Fibroblast of lung (primary cell): ENCODE measurements at regions not wholly inside any gene's neighbourhood (a gene's known extent, or its start where the extent isn't known, plus 50 kb on each side); places are given as distances from the start of the nearest gene placed in this dataset.

Source experiments
- DNase-seq, 2 donors: peaks; one replicate each; pipeline versions ENCODE4 v3.0.0 to v3.0.0-alpha.2; 2010; ENCODE audit warnings: low read depth in 2 of 2
- H2AFZ ChIP-seq: 2 replicates; pipeline ENCODE4 v1.5.1; 2012; ENCODE audit warnings: low read length, control low read depth, inconsistent platforms
- H3K27ac ChIP-seq: 2 replicates; pipeline ENCODE4 v1.5.1; 2011; ENCODE audit warnings: low read length, control low read depth; ENCODE audit not compliant: insufficient read depth
- H3K27me3 ChIP-seq: 2 replicates; pipeline ENCODE4 v1.5.1; 2011; ENCODE audit warnings: mild to moderate bottlenecking, low read length; ENCODE audit not compliant: control insufficient read depth, insufficient read depth
- H3K36me3 ChIP-seq: 2 replicates; pipeline ENCODE4 v1.5.1; 2011; ENCODE audit warnings: low read length; ENCODE audit not compliant: control insufficient read depth, insufficient read depth
- H3K4me1 ChIP-seq: 2 replicates; pipeline ENCODE4 v1.5.1; 2011; ENCODE audit warnings: low read length; ENCODE audit not compliant: control insufficient read depth, insufficient read depth; ENCODE audit errors: extremely low read depth
- H3K4me2 ChIP-seq: 2 replicates; pipeline ENCODE4 v1.5.1; 2011; ENCODE audit warnings: low read length, control low read depth; ENCODE audit not compliant: insufficient read depth; ENCODE audit errors: extremely low read depth
- H3K4me3 ChIP-seq, 4 experiments: fragments of 200-600 bp in 1 of 4; sonication (generic) in 1 of 4; replicated peaks in 1 of 4; 2 replicates each; pipeline ENCODE4 v1.5.1; 2011 to 2016; ENCODE audit warnings: low read length in 4 of 4, low read depth in 3 of 4, mild to moderate bottlenecking in 3 of 4, control low read depth in 2 of 4, inconsistent platforms in 1 of 4, mixed read lengths in 1 of 4; ENCODE audit not compliant: insufficient read depth in 1 of 4; ENCODE audit errors: control extremely low read depth in 1 of 4
- H3K79me2 ChIP-seq: 2 replicates; pipeline ENCODE4 v1.5.1; 2012; ENCODE audit warnings: mild to moderate bottlenecking, low read length, inconsistent platforms; ENCODE audit not compliant: control insufficient read depth, insufficient read depth
- H3K9ac ChIP-seq: 2 replicates; pipeline ENCODE4 v1.5.1; 2011; ENCODE audit warnings: mild to moderate bottlenecking, low read length, control low read depth; ENCODE audit not compliant: insufficient read depth
- H3K9me3 ChIP-seq: 2 replicates; pipeline ENCODE4 v1.5.1; 2012; ENCODE audit warnings: low read depth, low read length; ENCODE audit not compliant: control insufficient read depth, insufficient read depth
- H4K20me1 ChIP-seq: 2 replicates; pipeline ENCODE4 v1.5.1; 2011; ENCODE audit warnings: low read length; ENCODE audit not compliant: control insufficient read depth, insufficient read depth; ENCODE audit errors: extremely low read depth
- CTCF ChIP-seq, 2 donors: IDR thresholded peaks in 1 of 2; conservative IDR thresholded peaks in 1 of 2; 1 replicate in 1 of 2; 2 replicates in 1 of 2; pipeline ENCODE4 v1.5.1; 2011 to 2012; ENCODE audit warnings: low read length in 2 of 2, control low read depth in 1 of 2, inconsistent platforms in 1 of 2, low read depth in 1 of 2, mild to moderate bottlenecking in 1 of 2
- EZH2 ChIP-seq: IDR thresholded peaks from 2 replicates; pipeline ENCODE4 v1.5.1; 2012; ENCODE audit warnings: low read length, control low read depth, mild to moderate bottlenecking; ENCODE audit errors: missing control alignments

GRCh38 chr4:174066611-174067205 lies 216.8 kb downstream of the FBXO8 start:
- Histone ChIP-seq H3K79me2 (no peaks in the 10 kb centered on the region), H3K9ac (no peak overlapping the region), H3K27me3 (no peaks in the 10 kb centered on the region), H3K27ac (no peak overlapping the region), H4K20me1 (no peaks in the 10 kb centered on the region), H3K4me3 (no peak overlapping the region), H2AFZ (no peak overlapping the region), H3K9me3 (no peaks in the 10 kb centered on the region), H3K4me2 (no peak overlapping the region), H3K4me1 (no peaks in the 10 kb centered on the region), H3K36me3 (no peaks in the 10 kb centered on the region)
- TF ChIP-seq CTCF (conservative IDR thresholded peaks at IDR 0.05 in 1 of 2, IDR thresholded peaks at IDR 0.05 in 1 of 2; ENCODE audit: low read depth in 1 of 2, low read length in 2 of 2) (no peak), EZH2 (no peak)
- no peak for DNase-seq

- TF ChIP-seq CTCF (conservative IDR thresholded peaks at IDR 0.05 in 1 of 2, IDR thresholded peaks at IDR 0.05 in 1 of 2; ENCODE audit: low read depth in 1 of 2, low read length in 2 of 2) (no peak), EZH2 (no peak)
- Histone ChIP-seq H3K4me3 (no peak overlapping the region), H3K27me3 (no peaks in the 10 kb centered on the region), H3K36me3 (no peaks in the 10 kb centered on the region), H3K4me1 (no peaks in the 10 kb centered on the region), H3K9ac (no peak overlapping the region), H2AFZ (no peak overlapping the region), H4K20me1 (no peaks in the 10 kb centered on the region), H3K79me2 (no peaks in the 10 kb centered on the region), H3K4me2 (no peak overlapping the region), H3K9me3 (no peaks in the 10 kb centered on the region), H3K27ac (no peak overlapping the region)
- DNase-seq: no peak
These were observed 220.6 kb downstream of the FBXO8 start for GRCh38 chr4:174062831-174063230.

GRCh38 chr4:174061026-174061425 lies 222.4 kb downstream of the FBXO8 start:
- Histone ChIP-seq H3K4me1 (no peaks in the 10 kb centered on the region), H3K79me2 (no peaks in the 10 kb centered on the region), H2AFZ (no peak overlapping the region), H3K36me3 (no peaks in the 10 kb centered on the region), H3K4me2 (no peak overlapping the region), H3K27ac (no peak overlapping the region), H3K27me3 (no peaks in the 10 kb centered on the region), H3K4me3 (no peak overlapping the region), H3K9ac (no peak overlapping the region), H3K9me3 (no peaks in the 10 kb centered on the region), H4K20me1 (no peaks in the 10 kb centered on the region)
- TF ChIP-seq EZH2 (no peak), CTCF (conservative IDR thresholded peaks at IDR 0.05 in 1 of 2, IDR thresholded peaks at IDR 0.05 in 1 of 2; ENCODE audit: low read depth in 1 of 2, low read length in 2 of 2) (no peak)
- DNase-seq: peak in 1 of 2 donors; percentile 20
